Chondrocyte (in vitro differentiated cells): ENCODE measurements at regions not wholly inside any gene's neighbourhood (a gene's known extent, or its start where the extent isn't known, plus 50 kb on each side); places are given as distances from the start of the nearest gene placed in this dataset.
A peak's percentile ranks its signal among the peaks of the same experiment; 100 is the strongest.

ENCODE experiments used
- DNase-seq: peaks from one replicate; pipeline ENCODE4 v3.0.0; 2021; ENCODE audit warnings: mixed read lengths, low spot score
- H3K27ac Mint-ChIP-seq: one replicate; pipeline ENCODE4 v1.8.0; 2021; ENCODE audit warnings: mild to moderate bottlenecking, moderate library complexity, mixed read lengths; ENCODE audit not compliant: unreplicated experiment
- H3K27me3 Mint-ChIP-seq: 2 replicates; pipeline ENCODE4 v1.8.0; 2021; ENCODE audit warnings: low read depth, mixed read lengths
- H3K36me3 Mint-ChIP-seq: 2 replicates; pipeline ENCODE4 v1.8.0; 2021; ENCODE audit warnings: low read depth, mixed read lengths
- H3K4me1 Mint-ChIP-seq: 2 replicates; pipeline ENCODE4 v1.8.0; 2021; ENCODE audit warnings: low read depth, mild to moderate bottlenecking, mixed read lengths
- H3K4me3 Mint-ChIP-seq: one replicate; pipeline ENCODE4 v1.8.0; 2021; ENCODE audit warnings: mild to moderate bottlenecking, moderate library complexity, mixed read lengths; ENCODE audit not compliant: unreplicated experiment
- H3K9me3 Mint-ChIP-seq: 2 replicates; pipeline ENCODE4 v1.8.0; 2021; ENCODE audit warnings: low read depth, mixed read lengths
- TF ChIP-seq, protein P1 (sequence below): fragments of 200-600 bp; sonication (generic); IDR thresholded peaks from 2 replicates; pipeline ENCODE4 v1.5.0; 2021; ENCODE audit warnings: antibody characterized with exemption, mild to moderate bottlenecking, moderate library complexity

DNA sequence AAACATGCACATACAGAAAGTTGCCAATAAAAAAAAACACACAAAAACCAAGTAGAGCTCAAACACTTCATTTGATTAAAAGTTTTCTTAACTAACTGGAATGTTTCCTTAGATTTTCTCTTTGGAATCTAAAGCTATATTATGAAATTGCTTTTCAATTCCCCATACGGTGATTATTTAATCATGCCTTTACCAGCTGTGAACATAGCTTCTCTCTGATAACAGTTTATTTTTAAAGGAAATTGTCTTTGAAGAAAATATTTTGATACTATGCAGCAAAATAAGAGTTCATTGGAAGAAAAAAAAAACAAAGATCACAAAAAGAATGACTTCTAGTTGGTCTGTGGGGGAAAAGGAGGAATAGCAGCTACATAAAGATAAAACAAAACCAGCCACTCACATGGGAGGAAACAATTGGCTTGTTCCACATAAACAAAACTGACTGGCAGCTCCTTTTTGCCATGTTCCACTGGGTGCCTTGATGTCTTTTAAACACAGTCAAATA lies 71.4 kb downstream of the BMP4 start:
- H3K4me3 Mint-ChIP-seq = no peak overlapping the region
- H3K27ac Mint-ChIP-seq = no peak overlapping the region
- TF ChIP-seq, protein P1, sequence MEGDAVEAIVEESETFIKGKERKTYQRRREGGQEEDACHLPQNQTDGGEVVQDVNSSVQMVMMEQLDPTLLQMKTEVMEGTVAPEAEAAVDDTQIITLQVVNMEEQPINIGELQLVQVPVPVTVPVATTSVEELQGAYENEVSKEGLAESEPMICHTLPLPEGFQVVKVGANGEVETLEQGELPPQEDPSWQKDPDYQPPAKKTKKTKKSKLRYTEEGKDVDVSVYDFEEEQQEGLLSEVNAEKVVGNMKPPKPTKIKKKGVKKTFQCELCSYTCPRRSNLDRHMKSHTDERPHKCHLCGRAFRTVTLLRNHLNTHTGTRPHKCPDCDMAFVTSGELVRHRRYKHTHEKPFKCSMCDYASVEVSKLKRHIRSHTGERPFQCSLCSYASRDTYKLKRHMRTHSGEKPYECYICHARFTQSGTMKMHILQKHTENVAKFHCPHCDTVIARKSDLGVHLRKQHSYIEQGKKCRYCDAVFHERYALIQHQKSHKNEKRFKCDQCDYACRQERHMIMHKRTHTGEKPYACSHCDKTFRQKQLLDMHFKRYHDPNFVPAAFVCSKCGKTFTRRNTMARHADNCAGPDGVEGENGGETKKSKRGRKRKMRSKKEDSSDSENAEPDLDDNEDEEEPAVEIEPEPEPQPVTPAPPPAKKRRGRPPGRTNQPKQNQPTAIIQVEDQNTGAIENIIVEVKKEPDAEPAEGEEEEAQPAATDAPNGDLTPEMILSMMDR = no peak
- H3K36me3 Mint-ChIP-seq = no peaks in the 10 kb centered on the region
- H3K9me3 Mint-ChIP-seq = no peaks in the 10 kb centered on the region
- H3K27me3 Mint-ChIP-seq = no peaks in the 10 kb centered on the region
- H3K4me1 Mint-ChIP-seq = peaks cover 30% of the 10 kb centered on the region
- no peak for DNase-seq

DNA sequence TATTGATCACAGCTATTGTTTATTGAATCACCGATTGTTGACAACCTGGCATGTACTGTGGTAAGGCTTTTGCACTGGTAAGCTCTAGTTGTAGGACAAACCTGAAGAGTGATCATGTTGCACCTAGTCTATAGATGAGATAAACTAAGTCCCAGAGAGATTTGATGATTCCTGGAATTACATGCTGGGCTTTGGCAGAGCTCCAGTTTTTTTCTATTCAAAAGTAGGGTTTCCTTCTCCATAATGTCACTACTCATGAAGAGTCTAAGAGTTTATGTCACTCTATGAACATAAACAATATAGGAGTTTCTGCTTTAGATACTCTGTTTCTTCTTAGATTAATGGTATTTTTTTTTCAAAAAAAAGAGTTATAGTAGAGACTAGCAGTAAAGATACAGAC lies 72.0 kb downstream of the BMP4 start:
- no peaks in the 10 kb centered on the region for H3K36me3 Mint-ChIP-seq
- no peaks in the 10 kb centered on the region for H3K9me3 Mint-ChIP-seq

DNA sequence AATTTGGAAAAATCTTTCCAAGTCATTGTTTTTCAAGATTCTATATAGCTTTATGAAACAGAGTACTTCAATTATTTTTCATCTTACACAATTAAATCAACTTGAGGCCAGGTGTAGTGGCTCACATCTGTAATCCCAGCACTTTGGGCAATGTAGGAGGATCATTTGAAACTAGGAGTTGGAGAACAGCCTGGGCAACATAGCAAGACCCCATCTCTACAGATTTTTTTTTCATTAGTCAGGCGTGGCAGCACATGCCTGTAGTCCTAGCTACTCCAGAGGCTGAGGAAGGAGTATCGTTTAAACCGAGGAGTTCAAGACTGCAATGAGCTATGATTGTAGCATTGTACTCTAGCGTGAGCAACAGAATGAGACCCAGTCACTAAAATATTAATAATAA lies 72.9 kb downstream of the BMP4 start:
- TF ChIP-seq, protein P1 = no peak
- Mint-ChIP-seq H3K36me3 (no peaks in the 10 kb centered on the region), H3K4me3 (no peak overlapping the region), H3K27ac (no peak overlapping the region), H3K9me3 (no peaks in the 10 kb centered on the region), H3K4me1 (peaks cover 31% of the 10 kb centered on the region), H3K27me3 (no peaks in the 10 kb centered on the region)
- DNase-seq = no peak

More for the DNA sequence above, 72.0 kb downstream of the BMP4 start:
- H3K27me3 Mint-ChIP-seq = no peaks in the 10 kb centered on the region
- TF ChIP-seq, protein P1 = no peak
- no peak overlapping the region for H3K27ac Mint-ChIP-seq
- DNase-seq = no peak
- H3K4me3 Mint-ChIP-seq = no peak overlapping the region
- H3K4me1 Mint-ChIP-seq = peaks cover 33% of the 10 kb centered on the region

DNA sequence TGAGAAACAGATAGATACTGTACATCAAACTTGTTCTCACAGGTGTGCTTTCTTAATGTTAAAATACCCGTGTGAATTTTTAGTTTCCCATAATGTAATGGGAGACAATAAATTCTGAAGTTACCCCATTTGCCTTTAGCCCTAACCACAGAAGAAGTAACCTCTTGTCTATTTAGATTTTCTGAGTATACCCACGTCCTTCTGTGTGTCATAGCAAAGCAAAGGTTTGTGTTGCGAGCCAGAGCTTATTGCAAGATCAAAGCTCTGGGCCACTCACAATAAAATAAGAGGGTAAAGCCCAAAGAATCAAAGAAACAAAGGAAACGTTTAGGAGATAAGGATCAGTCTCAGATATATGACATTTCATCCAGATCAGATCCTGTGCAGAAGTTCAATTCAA lies 73.9 kb downstream of the BMP4 start:
- Mint-ChIP-seq H3K4me3 (no peak overlapping the region), H3K4me1 (peaks cover 27% of the 10 kb centered on the region), H3K9me3 (no peaks in the 10 kb centered on the region), H3K27me3 (no peaks in the 10 kb centered on the region), H3K36me3 (no peaks in the 10 kb centered on the region), H3K27ac (no peak overlapping the region)
- TF ChIP-seq, protein P1 = no peak
- no peak for DNase-seq

DNA sequence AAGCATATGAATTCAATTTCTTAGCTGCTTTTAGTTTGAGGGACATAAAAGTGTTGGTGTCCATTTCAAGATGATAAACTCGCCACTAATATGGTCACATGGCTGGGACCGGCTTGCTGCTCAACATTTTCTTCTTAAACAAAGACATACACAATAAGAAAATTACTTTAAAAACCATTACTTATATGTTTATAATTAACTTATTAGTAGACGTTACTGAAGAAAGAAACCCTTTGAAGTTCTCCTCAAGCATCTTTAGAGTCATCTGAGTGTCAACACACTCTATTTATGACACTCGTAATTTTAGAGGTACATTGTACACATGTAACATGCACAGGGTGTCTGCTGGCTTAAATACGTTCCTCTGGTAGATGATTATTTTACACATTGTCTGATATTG lies 74.7 kb downstream of the BMP4 start:
- DNase-seq = no peak
- Mint-ChIP-seq H3K36me3 (no peaks in the 10 kb centered on the region), H3K4me1 (peaks cover 27% of the 10 kb centered on the region), H3K27ac (peak overlapping the region; percentile 79), H3K27me3 (no peaks in the 10 kb centered on the region), H3K4me3 (no peak overlapping the region), H3K9me3 (peaks cover 5% of the 10 kb centered on the region)
- TF ChIP-seq, protein P1 = no peak
